Parathyroid adenoma (tissue), 2 donors: ENCODE measurements at regions not wholly inside any gene's neighbourhood (a gene's known extent, or its start where the extent isn't known, plus 50 kb on each side); places are given as distances from the start of the nearest gene placed in this dataset.

Experiments used
- H2AFZ ChIP-seq: fragments of 300-600 bp; sonication (generic); one replicate; pipeline ENCODE4 v1.7.0; 2017; ENCODE audit warnings: antibody characterized with exemption, mild to moderate bottlenecking
- H3K27ac ChIP-seq: fragments of 300-600 bp; sonication (generic); one replicate; pipeline ENCODE4 v1.7.0; 2017
- H3K27me3 ChIP-seq: fragments of 300-600 bp; sonication (generic); one replicate; pipeline ENCODE4 v1.7.0; 2017; ENCODE audit warnings: low read length; ENCODE audit not compliant: control insufficient read depth, insufficient read depth
- H3K36me3 ChIP-seq: fragments of 300-600 bp; sonication (generic); one replicate; pipeline ENCODE4 v1.7.0; 2017; ENCODE audit warnings: low read length; ENCODE audit not compliant: control insufficient read depth, insufficient read depth
- H3K4me1 ChIP-seq: fragments of 300-600 bp; sonication (generic); one replicate; pipeline ENCODE4 v1.7.0; 2017; ENCODE audit warnings: control low read depth
- H3K4me2 ChIP-seq: fragments of 300-600 bp; sonication (generic); one replicate; pipeline ENCODE4 v1.7.0; 2017; ENCODE audit warnings: low read length
- H3K4me3 ChIP-seq: fragments of 300-600 bp; sonication (generic); one replicate; pipeline ENCODE4 v1.7.0; 2017; ENCODE audit warnings: low read depth, low read length
- H3K79me2 ChIP-seq: fragments of 300-600 bp; sonication (generic); one replicate; pipeline ENCODE4 v1.7.0; 2017; ENCODE audit warnings: control low read depth
- H3K9ac ChIP-seq: fragments of 300-600 bp; sonication (generic); one replicate; pipeline ENCODE4 v1.7.0; 2017; ENCODE audit warnings: mild to moderate bottlenecking
- H3K9me3 ChIP-seq: fragments of 300-600 bp; sonication (generic); one replicate; pipeline ENCODE4 v1.7.0; 2017; ENCODE audit warnings: low read length; ENCODE audit not compliant: control insufficient read depth
- TF ChIP-seq, protein P1 (sequence below): fragments of 300-600 bp; sonication (generic); IDR thresholded peaks from one replicate; pipeline ENCODE4 v1.7.0; 2017; ENCODE audit warnings: antibody characterized with exemption, mild to moderate bottlenecking
- donor health status: primary hyperparathyroidism.

DNA sequence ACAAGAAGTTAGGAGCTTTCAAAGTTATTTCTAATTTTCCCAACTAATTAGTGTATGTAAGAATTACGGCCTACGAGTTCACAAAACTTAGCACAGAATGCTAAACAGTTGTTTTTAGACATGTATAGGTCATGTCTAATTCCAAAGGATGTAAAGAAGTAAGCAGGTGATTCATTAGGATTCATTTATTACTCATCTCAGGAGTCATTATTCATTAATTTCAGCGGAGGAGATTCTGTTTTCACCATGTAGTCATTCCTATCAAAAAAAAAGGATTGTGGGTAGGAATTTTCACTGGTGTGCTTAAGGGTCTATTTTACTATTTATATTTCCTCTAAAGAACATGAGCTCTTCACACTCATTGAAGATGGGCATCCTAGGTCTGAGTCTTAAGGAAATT is 532.2 kb downstream of the ACTL7B start:
- Histone ChIP-seq H3K79me2 (no peaks in the 10 kb centered on the region), H3K27me3 (no peaks in the 10 kb centered on the region), H3K36me3 (no peaks in the 10 kb centered on the region), H3K4me2 (no peak overlapping the region), H3K9me3 (no peaks in the 10 kb centered on the region), H3K9ac (no peak overlapping the region), H3K4me3 (no peak overlapping the region), H3K4me1 (no peaks in the 10 kb centered on the region), H2AFZ (no peak overlapping the region), H3K27ac (no peak overlapping the region)
- TF ChIP-seq, protein P1, sequence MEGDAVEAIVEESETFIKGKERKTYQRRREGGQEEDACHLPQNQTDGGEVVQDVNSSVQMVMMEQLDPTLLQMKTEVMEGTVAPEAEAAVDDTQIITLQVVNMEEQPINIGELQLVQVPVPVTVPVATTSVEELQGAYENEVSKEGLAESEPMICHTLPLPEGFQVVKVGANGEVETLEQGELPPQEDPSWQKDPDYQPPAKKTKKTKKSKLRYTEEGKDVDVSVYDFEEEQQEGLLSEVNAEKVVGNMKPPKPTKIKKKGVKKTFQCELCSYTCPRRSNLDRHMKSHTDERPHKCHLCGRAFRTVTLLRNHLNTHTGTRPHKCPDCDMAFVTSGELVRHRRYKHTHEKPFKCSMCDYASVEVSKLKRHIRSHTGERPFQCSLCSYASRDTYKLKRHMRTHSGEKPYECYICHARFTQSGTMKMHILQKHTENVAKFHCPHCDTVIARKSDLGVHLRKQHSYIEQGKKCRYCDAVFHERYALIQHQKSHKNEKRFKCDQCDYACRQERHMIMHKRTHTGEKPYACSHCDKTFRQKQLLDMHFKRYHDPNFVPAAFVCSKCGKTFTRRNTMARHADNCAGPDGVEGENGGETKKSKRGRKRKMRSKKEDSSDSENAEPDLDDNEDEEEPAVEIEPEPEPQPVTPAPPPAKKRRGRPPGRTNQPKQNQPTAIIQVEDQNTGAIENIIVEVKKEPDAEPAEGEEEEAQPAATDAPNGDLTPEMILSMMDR = no peak

DNA sequence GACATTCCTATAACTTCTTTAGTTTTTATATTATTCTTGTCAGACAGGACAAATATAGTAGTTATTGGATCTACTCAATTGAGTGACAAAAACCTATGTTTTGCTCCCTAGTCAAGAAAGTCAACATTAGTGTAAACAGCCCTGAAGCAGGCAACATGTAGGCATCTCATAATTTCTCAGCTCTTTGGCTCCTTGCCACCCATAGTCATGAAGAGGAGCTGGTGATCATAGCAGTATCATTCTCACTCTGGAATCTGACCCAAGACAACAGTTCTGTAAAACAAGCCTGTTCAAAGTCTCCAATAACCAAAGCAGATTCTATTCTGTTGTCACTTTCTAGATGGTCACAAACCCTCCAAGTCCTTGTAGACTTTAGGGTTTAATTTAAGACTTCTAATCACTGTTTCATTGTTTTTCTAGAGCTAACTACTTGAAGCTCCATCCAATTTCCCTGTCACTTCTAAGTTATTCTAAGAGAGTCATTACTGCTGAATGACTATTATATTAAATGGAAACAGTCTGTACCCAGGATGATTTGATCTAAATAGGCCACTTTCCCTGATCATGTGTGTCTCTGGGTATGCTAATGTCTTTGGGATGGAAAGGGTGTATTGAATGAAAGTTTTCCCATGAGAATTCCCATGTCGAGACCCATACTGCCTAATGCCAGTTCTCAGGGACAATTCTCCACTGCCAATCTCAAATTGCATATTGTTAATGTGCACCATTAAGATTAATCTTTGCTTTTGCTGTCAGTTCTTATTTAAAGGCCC is 533.3 kb downstream of the ACTL7B start:
- Histone ChIP-seq H2AFZ (no peak overlapping the region), H3K79me2 (no peaks in the 10 kb centered on the region), H3K9me3 (no peaks in the 10 kb centered on the region), H3K4me3 (no peak overlapping the region), H3K4me1 (no peaks in the 10 kb centered on the region), H3K36me3 (no peaks in the 10 kb centered on the region), H3K4me2 (no peak overlapping the region), H3K27ac (no peak overlapping the region), H3K27me3 (no peaks in the 10 kb centered on the region), H3K9ac (no peak overlapping the region)
- TF ChIP-seq, protein P1 = no peak

DNA sequence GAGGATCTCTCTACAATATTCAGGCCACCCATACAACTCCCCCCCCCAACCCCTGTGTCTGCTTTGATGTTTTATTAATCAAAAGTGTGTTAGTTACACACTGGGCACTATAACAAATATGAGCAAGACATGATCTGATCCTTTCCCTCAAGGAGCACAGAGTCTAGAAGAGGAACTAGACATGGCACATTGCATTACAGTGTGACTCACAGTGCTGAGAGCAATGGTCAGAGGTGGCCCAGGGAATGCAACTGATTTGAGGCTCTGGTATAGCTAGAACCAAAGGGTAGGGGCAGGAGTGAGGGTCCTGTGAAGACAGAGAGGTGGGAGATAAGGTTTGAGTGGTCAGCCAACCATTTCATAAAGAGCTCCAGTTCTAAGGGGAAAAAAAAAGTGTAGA is 539.2 kb downstream of the ACTL7B start:
- Histone ChIP-seq H3K4me1 (no peaks in the 10 kb centered on the region), H3K27ac (no peak overlapping the region), H3K4me3 (no peak overlapping the region), H3K36me3 (no peaks in the 10 kb centered on the region), H3K4me2 (no peak overlapping the region), H3K9ac (no peak overlapping the region), H2AFZ (no peak overlapping the region), H3K9me3 (no peaks in the 10 kb centered on the region), H3K79me2 (no peaks in the 10 kb centered on the region), H3K27me3 (no peaks in the 10 kb centered on the region)
- TF ChIP-seq, protein P1 = no peak

DNA sequence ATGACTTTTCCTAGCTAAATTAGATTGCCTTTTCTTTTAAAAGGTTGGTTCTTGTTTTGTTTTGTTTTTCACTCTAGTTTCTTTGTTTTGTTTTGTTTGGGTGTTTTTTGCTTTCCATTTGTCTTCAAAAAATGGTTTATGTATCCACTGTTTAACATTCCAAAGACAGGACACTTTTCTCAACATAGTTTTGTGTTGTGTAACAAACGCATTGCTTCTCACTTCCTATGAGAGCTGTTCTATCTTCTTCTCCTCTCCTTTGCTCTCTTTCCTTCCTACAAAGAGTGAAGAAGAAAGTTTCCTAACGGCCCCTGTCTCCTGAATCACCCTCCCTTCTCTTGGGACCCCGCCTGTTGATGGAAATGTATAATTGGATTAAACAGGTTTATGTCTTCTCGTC is 539.7 kb downstream of the ACTL7B start:
- Histone ChIP-seq H3K27me3 (no peaks in the 10 kb centered on the region), H3K4me1 (no peaks in the 10 kb centered on the region), H2AFZ (no peak overlapping the region), H3K36me3 (no peaks in the 10 kb centered on the region), H3K27ac (no peak overlapping the region), H3K9ac (no peak overlapping the region), H3K4me3 (no peak overlapping the region), H3K79me2 (no peaks in the 10 kb centered on the region), H3K4me2 (no peak overlapping the region), H3K9me3 (no peaks in the 10 kb centered on the region)
- TF ChIP-seq, protein P1 = no peak

DNA sequence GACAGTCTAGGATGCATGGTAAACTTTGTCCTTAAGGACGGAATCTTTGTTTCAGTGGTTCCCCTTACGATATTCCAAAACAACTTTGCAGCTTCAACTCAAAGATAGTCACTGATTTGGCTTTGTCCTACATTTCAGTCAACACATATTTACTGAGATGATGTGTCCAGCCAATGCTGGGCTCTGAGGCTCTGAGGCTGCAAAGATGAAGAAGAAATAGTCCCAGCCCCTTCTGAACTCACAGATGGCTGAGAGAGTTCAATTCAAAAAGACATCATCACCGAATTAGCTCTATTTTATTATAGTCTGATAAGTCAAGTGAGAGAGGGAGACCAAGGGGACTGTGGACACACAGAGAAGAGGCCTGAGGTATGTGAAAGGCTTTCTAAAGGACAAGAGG is 544.0 kb downstream of the ACTL7B start:
- no peaks in the 10 kb centered on the region for H3K36me3 ChIP-seq
- H3K9me3 ChIP-seq = no peaks in the 10 kb centered on the region
- no peaks in the 10 kb centered on the region for H3K79me2 ChIP-seq
- no peak overlapping the region for H3K9ac ChIP-seq
- no peak overlapping the region for H3K4me3 ChIP-seq
- H3K4me1 ChIP-seq = no peaks in the 10 kb centered on the region
- TF ChIP-seq, protein P1 = no peak
- no peak overlapping the region for H3K27ac ChIP-seq
- H3K27me3 ChIP-seq = no peaks in the 10 kb centered on the region
- no peak overlapping the region for H3K4me2 ChIP-seq
- no peak overlapping the region for H2AFZ ChIP-seq
